ENCODE measurements at regions not wholly inside any gene's neighbourhood (a gene's known extent, or its start where the extent isn't known, plus 50 kb on each side); places are given as distances from the start of the nearest gene placed in this dataset.

DNA sequence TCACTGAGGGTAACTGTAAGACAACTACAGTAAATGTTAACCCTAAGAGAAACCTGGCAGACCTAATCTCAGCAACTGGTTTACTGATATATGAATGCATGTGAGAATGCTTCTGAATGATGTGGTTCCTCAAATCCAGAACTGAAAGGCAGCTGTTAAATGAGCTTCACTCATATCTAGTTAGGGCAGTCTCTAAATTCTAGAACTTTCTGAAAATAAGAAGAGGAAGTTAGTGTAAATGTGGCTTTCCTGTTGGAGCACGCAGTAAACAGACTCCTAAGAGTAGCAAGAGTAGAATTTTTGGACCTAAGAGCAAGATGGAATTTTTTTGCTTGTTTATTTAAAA is 117.9 kb upstream of the KCNN2 start:
- Mint-ChIP-seq H3K36me3 (ENCODE audit: low read depth) (no peaks in the 10 kb centered on the region), H3K4me1 (no peaks in the 10 kb centered on the region), H3K9me3 (no peaks in the 10 kb centered on the region), H3K4me3 (no peak overlapping the region), H3K27ac (no peak overlapping the region), H3K27me3 (ENCODE audit: insufficient read depth, low read depth, poor library complexity) (no peaks in the 10 kb centered on the region)
- DNase-seq (ENCODE audit: low spot score) = no peak
- no peak for ATAC-seq
- H2AFZ ChIP-seq = no peak overlapping the region; the same call in 1 of the 2 replicates
- no peaks in the 10 kb centered on the region for H3K9me2 ChIP-seq (ENCODE audit: insufficient read depth)
- H4K20me1 ChIP-seq (replicated peaks; ENCODE audit: insufficient read depth) = no peaks in the 10 kb centered on the region
- no peak overlapping the region for H3K4me2 ChIP-seq
- H3K79me2 ChIP-seq (replicated peaks; ENCODE audit: insufficient read depth) = no peaks in the 10 kb centered on the region
- no peaks in the 10 kb centered on the region for H3K36me3 ChIP-seq (ENCODE audit: insufficient read depth)
- no peaks in the 10 kb centered on the region for H3K27me3 ChIP-seq (ENCODE audit: insufficient read depth)
- no peaks in the 10 kb centered on the region for H3F3A ChIP-seq (replicated peaks; ENCODE audit: low read depth)
- TF ChIP-seq EZH2phosphoT487 (IDR thresholded peaks at IDR 0.05; ENCODE audit: unreplicated experiment) = no peak
- no peak for TF ChIP-seq ZNF114 (CRISPR knock-in tag; IDR thresholded peaks at IDR 0.05)
- TF ChIP-seq CREB1 (CRISPR knock-in tag; IDR thresholded peaks at IDR 0.05; ENCODE audit: low read depth) = no peak
- TF ChIP-seq ZNF331 (CRISPR knock-in tag; IDR thresholded peaks at IDR 0.05; ENCODE audit: low read depth) = no peak
- TF ChIP-seq, protein P1, sequence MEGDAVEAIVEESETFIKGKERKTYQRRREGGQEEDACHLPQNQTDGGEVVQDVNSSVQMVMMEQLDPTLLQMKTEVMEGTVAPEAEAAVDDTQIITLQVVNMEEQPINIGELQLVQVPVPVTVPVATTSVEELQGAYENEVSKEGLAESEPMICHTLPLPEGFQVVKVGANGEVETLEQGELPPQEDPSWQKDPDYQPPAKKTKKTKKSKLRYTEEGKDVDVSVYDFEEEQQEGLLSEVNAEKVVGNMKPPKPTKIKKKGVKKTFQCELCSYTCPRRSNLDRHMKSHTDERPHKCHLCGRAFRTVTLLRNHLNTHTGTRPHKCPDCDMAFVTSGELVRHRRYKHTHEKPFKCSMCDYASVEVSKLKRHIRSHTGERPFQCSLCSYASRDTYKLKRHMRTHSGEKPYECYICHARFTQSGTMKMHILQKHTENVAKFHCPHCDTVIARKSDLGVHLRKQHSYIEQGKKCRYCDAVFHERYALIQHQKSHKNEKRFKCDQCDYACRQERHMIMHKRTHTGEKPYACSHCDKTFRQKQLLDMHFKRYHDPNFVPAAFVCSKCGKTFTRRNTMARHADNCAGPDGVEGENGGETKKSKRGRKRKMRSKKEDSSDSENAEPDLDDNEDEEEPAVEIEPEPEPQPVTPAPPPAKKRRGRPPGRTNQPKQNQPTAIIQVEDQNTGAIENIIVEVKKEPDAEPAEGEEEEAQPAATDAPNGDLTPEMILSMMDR (conservative IDR thresholded peaks at IDR 0.05; ENCODE audit: low read depth in 2 of 2) = no peak
- no peak for TF ChIP-seq STAT1 (IDR thresholded peaks at IDR 0.05; ENCODE audit: unreplicated experiment)
- no peak for TF ChIP-seq EZH2 (IDR thresholded peaks at IDR 0.05; ENCODE audit: low read depth, unreplicated experiment)
- TF ChIP-seq, protein P2, sequence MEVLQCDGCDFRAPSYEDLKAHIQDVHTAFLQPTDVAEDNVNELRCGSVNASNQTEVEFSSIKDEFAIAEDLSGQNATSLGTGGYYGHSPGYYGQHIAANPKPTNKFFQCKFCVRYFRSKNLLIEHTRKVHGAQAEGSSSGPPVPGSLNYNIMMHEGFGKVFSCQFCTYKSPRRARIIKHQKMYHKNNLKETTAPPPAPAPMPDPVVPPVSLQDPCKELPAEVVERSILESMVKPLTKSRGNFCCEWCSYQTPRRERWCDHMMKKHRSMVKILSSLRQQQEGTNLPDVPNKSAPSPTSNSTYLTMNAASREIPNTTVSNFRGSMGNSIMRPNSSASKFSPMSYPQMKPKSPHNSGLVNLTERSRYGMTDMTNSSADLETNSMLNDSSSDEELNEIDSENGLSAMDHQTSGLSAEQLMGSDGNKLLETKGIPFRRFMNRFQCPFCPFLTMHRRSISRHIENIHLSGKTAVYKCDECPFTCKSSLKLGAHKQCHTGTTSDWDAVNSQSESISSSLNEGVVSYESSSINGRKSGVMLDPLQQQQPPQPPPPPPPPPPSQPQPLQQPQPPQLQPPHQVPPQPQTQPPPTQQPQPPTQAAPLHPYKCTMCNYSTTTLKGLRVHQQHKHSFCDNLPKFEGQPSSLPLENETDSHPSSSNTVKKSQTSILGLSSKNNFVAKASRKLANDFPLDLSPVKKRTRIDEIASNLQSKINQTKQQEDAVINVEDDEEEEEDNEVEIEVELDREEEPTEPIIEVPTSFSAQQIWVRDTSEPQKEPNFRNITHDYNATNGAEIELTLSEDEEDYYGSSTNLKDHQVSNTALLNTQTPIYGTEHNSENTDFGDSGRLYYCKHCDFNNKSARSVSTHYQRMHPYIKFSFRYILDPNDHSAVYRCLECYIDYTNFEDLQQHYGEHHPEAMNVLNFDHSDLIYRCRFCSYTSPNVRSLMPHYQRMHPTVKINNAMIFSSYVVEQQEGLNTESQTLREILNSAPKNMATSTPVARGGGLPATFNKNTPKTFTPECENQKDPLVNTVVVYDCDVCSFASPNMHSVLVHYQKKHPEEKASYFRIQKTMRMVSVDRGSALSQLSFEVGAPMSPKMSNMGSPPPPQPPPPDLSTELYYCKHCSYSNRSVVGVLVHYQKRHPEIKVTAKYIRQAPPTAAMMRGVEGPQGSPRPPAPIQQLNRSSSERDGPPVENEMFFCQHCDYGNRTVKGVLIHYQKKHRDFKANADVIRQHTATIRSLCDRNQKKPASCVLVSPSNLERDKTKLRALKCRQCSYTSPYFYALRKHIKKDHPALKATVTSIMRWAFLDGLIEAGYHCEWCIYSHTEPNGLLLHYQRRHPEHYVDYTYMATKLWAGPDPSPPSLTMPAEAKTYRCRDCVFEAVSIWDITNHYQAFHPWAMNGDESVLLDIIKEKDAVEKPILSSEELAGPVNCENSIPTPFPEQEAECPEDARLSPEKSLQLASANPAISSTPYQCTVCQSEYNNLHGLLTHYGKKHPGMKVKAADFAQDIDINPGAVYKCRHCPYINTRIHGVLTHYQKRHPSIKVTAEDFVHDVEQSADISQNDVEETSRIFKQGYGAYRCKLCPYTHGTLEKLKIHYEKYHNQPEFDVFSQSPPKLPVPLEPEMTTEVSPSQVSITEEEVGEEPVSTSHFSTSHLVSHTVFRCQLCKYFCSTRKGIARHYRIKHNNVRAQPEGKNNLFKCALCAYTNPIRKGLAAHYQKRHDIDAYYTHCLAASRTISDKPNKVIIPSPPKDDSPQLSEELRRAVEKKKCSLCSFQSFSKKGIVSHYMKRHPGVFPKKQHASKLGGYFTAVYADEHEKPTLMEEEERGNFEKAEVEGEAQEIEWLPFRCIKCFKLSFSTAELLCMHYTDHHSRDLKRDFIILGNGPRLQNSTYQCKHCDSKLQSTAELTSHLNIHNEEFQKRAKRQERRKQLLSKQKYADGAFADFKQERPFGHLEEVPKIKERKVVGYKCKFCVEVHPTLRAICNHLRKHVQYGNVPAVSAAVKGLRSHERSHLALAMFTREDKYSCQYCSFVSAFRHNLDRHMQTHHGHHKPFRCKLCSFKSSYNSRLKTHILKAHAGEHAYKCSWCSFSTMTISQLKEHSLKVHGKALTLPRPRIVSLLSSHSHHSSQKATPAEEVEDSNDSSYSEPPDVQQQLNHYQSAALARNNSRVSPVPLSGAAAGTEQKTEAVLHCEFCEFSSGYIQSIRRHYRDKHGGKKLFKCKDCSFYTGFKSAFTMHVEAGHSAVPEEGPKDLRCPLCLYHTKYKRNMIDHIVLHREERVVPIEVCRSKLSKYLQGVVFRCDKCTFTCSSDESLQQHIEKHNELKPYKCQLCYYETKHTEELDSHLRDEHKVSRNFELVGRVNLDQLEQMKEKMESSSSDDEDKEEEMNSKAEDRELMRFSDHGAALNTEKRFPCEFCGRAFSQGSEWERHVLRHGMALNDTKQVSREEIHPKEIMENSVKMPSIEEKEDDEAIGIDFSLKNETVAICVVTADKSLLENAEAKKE (CRISPR knock-in tag; IDR thresholded peaks at IDR 0.05) = no peak
- TF ChIP-seq, protein P3, sequence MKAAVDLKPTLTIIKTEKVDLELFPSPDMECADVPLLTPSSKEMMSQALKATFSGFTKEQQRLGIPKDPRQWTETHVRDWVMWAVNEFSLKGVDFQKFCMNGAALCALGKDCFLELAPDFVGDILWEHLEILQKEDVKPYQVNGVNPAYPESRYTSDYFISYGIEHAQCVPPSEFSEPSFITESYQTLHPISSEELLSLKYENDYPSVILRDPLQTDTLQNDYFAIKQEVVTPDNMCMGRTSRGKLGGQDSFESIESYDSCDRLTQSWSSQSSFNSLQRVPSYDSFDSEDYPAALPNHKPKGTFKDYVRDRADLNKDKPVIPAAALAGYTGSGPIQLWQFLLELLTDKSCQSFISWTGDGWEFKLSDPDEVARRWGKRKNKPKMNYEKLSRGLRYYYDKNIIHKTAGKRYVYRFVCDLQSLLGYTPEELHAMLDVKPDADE (IDR thresholded peaks at IDR 0.05) = no peak
- TF ChIP-seq POLR2AphosphoS5 (IDR thresholded peaks at IDR 0.05; ENCODE audit: low read depth) = no peak
- no peak for TF ChIP-seq JUNB (IDR thresholded peaks at IDR 0.05; ENCODE audit: unreplicated experiment)
- no peak for TF ChIP-seq NANOG (IDR thresholded peaks at IDR 0.05; ENCODE audit: borderline replicate concordance)
- TF ChIP-seq, protein P4, sequence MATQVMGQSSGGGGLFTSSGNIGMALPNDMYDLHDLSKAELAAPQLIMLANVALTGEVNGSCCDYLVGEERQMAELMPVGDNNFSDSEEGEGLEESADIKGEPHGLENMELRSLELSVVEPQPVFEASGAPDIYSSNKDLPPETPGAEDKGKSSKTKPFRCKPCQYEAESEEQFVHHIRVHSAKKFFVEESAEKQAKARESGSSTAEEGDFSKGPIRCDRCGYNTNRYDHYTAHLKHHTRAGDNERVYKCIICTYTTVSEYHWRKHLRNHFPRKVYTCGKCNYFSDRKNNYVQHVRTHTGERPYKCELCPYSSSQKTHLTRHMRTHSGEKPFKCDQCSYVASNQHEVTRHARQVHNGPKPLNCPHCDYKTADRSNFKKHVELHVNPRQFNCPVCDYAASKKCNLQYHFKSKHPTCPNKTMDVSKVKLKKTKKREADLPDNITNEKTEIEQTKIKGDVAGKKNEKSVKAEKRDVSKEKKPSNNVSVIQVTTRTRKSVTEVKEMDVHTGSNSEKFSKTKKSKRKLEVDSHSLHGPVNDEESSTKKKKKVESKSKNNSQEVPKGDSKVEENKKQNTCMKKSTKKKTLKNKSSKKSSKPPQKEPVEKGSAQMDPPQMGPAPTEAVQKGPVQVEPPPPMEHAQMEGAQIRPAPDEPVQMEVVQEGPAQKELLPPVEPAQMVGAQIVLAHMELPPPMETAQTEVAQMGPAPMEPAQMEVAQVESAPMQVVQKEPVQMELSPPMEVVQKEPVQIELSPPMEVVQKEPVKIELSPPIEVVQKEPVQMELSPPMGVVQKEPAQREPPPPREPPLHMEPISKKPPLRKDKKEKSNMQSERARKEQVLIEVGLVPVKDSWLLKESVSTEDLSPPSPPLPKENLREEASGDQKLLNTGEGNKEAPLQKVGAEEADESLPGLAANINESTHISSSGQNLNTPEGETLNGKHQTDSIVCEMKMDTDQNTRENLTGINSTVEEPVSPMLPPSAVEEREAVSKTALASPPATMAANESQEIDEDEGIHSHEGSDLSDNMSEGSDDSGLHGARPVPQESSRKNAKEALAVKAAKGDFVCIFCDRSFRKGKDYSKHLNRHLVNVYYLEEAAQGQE (IDR thresholded peaks at IDR 0.05; ENCODE audit: unreplicated experiment) = no peak
- H3K4me1 ChIP-seq (ENCODE audit: insufficient read depth) = no peaks in the 10 kb centered on the region
- no peak overlapping the region for H3K27ac ChIP-seq (ENCODE audit: low read depth)
- H3K4me3 ChIP-seq = no peak overlapping the region
